Ovary (tissue), 3 donors: ENCODE measurements at regions not wholly inside any gene's neighbourhood (a gene's known extent, or its start where the extent isn't known, plus 50 kb on each side); places are given as distances from the start of the nearest gene placed in this dataset.

Source experiments
- EP300 ChIP-seq: sonication (generic); formaldehyde crosslinking; IDR thresholded peaks from one replicate; pipeline ENCODE4 v1.6.1; 2017; ENCODE audit warnings: antibody characterized with exemption
- POLR2A ChIP-seq: fragments of 450-650 bp; IDR thresholded peaks from one replicate; pipeline ENCODE4 v1.6.1; 2017; ENCODE audit warnings: antibody characterized with exemption, mild to moderate bottlenecking, moderate library complexity
- TF ChIP-seq, protein P1 (sequence below), 3 donors: fragments of 450-650 bp in 2 of 3; fragments of 200-600 bp in 1 of 3; IDR thresholded peaks; one replicate each; pipeline versions ENCODE4 v1.5.1 to v1.8.0; 2016 to 2022; ENCODE audit warnings: antibody characterized with exemption in 3 of 3, mild to moderate bottlenecking in 1 of 3
- donor health status: DM: no; HTN: no; CAD: no.

DNA sequence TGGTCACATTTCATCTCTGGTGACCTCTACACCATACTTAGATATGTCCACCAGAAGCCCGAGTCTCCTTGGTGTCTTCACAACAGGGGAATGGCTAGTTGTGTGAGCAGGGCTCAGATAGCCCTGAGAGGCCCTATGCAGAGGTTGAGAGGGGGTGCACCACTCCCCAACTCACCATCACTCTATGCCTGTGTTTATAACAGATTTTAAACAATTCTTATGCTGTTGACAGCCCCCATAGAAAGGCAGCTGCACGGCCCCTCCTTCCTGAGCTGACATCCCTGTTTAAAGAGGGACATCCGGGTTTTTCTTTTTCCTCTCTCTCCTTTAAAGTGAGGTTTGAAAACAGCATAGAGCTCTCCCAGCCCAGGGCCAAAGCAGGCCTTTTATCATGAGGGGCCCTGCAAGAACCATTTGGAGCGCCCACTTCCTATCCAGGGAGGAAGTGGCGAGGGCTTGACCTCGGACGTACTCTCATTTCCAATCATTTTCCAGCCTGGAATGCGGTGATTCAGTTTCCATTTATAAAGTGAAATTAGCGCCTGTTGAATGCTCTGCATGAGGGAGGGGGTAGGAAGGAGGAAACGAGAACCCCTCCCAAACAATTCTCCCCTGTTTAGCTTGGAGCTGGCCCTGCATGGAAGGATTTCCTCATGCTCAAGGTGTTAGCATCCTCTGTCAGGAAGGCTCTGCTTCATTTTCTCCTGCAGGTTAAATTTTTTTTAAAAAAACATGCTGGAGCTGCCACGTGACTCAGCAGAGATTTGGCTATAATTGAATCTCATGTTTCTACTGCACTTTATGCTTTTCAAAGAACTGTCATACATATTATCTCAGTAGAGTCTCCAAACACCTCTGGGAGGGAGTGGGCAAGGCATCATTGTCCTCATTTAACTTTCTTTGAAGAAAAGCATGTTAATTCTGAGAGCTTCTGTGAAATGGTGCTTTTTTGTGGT is 117.5 kb downstream of the DDX1 start:
- TF ChIP-seq, protein P1, sequence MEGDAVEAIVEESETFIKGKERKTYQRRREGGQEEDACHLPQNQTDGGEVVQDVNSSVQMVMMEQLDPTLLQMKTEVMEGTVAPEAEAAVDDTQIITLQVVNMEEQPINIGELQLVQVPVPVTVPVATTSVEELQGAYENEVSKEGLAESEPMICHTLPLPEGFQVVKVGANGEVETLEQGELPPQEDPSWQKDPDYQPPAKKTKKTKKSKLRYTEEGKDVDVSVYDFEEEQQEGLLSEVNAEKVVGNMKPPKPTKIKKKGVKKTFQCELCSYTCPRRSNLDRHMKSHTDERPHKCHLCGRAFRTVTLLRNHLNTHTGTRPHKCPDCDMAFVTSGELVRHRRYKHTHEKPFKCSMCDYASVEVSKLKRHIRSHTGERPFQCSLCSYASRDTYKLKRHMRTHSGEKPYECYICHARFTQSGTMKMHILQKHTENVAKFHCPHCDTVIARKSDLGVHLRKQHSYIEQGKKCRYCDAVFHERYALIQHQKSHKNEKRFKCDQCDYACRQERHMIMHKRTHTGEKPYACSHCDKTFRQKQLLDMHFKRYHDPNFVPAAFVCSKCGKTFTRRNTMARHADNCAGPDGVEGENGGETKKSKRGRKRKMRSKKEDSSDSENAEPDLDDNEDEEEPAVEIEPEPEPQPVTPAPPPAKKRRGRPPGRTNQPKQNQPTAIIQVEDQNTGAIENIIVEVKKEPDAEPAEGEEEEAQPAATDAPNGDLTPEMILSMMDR (IDR thresholded peaks at IDR 0.05): no peak
- no peak for TF ChIP-seq EP300
- no peak for TF ChIP-seq POLR2A
